Pons (tissue), 1 donor: ENCODE measurements at regions not wholly inside any gene's neighbourhood (a gene's known extent, or its start where the extent isn't known, plus 50 kb on each side); places are given as distances from the start of the nearest gene placed in this dataset.
A peak's percentile ranks its signal among the peaks of the same experiment; 100 is the strongest.

Experiments used
- DNase-seq: peaks from one replicate; pipeline ENCODE4 v3.0.0-alpha.2; 2016; ENCODE audit warnings: low spot score

DNA sequence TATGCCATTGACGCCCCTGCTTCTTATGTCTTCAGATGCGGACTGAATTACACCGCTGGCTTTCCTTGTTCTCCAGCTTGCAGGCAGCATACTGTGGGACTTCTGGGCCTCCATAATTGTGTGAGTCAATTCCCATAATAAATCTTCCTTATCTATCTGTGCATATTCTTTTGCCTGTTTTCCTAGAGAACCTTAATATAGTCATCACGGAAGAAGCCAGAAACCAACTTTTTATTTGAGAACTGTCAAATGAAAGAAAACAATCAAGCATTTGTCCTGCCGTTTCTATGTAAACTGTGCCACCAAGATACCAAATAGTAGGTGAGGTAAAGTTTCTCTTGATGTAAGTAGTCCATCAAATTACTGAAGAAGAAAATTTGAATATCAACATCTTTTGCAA lies 51.8 kb upstream of the B3GALNT1 start:
- no peak for DNase-seq

DNA sequence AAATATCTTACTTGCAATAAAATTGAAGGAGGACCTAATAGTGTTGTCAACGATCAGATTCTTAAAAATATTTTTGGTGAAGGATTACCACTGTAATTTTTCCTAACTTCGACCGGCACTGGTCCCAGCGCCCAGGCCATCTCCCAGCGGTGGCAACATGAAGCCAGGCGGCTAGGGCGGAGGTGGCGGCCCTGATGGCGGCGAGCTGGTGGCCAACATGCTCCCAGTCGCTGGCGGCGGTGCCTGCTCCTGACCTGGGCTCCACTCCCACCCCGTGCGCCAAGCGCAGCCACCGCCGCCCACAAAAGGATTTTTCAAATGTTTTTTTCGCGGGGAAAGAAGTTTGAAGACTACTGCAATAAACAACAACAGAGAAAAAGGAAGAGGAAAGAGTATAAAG lies 56.5 kb upstream of the B3GALNT1 start:
- DNase-seq, result no peak

DNA sequence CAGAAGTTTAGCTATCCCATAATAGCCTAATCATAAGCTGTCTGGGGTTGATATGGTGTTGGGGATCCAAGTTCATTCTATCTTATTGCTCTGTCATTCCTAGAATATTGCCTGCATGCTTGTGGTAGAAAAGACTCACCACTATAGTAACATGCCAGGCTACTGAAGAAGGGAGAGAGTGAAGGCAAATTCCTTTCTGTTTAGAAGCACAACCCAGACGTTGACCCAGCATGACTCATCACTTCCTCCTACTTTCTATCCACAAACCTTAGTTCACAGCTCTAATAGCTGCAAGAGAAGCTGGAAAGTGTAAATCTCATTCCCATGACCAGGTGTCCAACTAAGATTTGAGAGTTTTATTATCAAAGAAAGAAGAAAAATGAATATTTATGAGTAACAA lies 57.8 kb upstream of the NMD3 start:
- DNase-seq, result no peak

DNA sequence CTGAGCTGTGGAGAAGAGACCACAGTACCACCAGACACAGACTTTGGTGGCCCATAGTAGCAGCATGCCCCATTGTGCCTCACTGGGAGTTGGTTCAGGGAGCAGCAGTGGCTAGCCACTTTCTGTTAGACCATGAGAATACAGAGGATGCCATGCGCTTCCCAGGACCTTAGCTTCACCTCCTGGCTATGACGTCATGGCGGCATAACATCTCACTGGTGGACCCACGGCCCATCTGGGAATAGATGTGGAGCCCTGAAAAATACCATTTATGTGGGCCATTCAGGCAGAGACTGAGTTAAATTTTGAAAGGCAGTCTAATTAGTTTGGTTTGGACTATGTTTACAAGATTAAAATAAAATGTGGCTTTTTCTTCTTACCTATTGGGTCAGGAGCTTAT lies 55.1 kb upstream of the NMD3 start:
- no peak for DNase-seq

DNA sequence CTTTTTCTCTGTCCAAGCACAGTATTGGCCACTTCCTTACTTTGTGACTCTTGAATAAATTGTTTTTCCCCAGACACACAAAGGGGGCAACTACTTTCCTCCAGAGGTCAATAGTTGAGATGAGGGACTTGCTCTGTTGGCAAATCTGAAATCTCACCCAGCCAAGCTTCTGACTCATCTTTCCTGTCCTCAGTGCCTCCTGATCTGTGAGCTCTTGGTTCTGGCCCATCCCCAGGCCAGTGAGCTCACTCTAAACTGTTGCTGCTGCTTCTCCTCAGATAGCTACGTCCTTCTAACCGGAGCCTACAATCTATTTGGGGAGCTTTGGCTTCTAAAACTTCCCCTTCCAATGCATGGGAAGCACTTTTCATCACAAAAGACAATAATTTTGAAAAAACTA lies 50.0 kb upstream of the NMD3 start:
- peak; percentile 16 for DNase-seq
